GM20000 (cell line): ENCODE measurements at regions not wholly inside any gene's neighbourhood (a gene's known extent, or its start where the extent isn't known, plus 50 kb on each side); places are given as distances from the start of the nearest gene placed in this dataset.

ENCODE experiments used
- DNase-seq: peaks from one replicate; pipeline ENCODE4 v3.0.0; 2012; ENCODE audit warnings: low spot score
- TF ChIP-seq, protein P1 (sequence below): IDR thresholded peaks from 2 replicates; pipeline ENCODE4 v1.5.1; 2012; ENCODE audit warnings: mild to moderate bottlenecking, control low read depth; ENCODE audit errors: extremely low read depth, missing control alignments

DNA sequence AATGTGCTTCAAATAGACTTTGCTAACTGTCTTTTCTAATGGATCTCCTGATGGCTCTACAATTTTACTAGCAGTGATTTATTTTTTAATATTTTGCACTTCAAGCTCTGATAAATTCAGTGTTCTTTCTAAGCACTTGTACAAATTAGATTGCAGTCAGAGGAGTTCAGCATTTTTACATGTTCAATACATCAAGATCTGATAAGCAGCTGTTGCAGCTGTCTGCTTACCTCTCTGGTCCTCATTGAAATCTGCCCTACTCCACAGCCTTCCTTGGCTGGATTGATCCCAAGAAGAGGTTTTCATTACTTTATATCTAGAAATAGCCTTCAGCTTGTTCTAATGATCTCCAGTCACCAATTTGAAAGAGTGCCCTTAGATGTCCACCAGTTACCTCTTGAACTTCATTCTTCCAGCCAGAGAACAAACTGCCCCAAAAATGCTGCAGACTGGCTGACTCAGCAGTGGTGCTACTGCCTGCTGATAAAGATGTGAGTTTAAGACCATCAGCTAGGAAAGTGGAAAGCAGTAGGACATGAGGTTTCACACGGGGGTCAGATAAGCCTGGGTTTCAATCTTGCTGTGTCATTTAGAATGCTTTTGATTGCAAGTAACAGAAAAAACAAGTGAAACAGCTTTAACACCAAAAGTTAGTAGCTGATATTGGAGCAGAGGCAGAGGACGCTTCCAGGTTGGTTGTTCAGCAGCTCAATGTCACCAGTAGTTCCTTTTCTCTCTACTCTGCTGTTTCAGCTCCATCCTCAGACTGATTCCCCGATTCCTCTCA, 350.9 kb upstream of the NPVF start:
- TF ChIP-seq, protein P1, sequence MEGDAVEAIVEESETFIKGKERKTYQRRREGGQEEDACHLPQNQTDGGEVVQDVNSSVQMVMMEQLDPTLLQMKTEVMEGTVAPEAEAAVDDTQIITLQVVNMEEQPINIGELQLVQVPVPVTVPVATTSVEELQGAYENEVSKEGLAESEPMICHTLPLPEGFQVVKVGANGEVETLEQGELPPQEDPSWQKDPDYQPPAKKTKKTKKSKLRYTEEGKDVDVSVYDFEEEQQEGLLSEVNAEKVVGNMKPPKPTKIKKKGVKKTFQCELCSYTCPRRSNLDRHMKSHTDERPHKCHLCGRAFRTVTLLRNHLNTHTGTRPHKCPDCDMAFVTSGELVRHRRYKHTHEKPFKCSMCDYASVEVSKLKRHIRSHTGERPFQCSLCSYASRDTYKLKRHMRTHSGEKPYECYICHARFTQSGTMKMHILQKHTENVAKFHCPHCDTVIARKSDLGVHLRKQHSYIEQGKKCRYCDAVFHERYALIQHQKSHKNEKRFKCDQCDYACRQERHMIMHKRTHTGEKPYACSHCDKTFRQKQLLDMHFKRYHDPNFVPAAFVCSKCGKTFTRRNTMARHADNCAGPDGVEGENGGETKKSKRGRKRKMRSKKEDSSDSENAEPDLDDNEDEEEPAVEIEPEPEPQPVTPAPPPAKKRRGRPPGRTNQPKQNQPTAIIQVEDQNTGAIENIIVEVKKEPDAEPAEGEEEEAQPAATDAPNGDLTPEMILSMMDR = no peak
- DNase-seq = no peak

DNA sequence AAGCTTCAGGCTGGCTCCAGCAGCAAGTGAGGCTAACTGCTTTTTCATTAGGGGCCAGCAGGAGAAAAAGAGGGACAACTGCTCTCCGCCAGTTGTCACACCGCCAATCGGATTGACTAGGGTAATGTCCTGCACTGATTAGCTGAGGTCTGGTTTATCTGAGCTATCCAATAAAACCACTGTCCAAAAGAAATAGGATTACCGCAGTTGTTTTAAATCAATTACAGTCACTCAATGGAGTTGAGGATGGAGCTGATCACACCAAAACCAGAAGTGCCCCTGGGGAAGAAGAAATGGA, 351.4 kb upstream of the NPVF start:
- DNase-seq = no peak
- TF ChIP-seq, protein P1 = no peak

DNA sequence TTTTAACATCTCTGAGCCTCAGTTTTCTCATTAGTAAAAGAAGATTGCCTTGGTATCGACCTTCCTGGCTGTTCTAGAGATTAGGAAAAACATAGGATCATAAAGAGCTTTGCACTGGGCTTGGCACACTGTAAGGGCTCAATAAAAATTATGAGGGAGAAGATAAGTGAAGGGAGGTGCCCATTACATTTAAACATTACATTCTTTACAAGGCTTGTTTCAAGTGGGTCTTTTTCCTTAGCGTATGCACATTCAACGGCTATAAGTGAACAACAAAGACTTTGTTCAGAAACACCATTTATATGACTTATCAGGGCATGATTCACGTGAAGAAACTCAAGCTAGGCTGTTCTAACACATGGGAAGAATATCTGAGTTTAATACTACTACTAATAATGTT, 351.9 kb upstream of the NPVF start:
- TF ChIP-seq, protein P1 = no peak
- no peak for DNase-seq

DNA sequence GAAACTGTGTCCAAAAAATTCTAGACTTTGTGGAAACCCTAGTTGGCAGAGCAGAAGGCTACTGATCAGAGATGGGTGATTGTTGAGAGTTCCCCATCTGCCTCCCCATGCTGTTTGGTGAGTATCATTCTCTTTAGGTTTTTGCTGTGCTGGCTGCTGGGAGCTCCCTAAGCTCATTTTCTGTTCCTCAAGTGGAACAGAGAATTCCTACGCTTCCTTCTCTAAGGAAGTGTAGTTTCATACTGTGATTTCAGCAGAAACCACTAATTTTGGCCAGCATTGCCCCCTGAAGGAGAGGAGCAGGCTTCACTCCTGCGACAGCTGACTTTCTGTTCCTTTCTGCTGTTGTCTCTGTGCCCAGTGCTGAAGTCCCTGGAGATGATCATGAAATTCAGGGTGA, 355.3 kb upstream of the NPVF start:
- DNase-seq = no peak
- TF ChIP-seq, protein P1 = no peak

DNA sequence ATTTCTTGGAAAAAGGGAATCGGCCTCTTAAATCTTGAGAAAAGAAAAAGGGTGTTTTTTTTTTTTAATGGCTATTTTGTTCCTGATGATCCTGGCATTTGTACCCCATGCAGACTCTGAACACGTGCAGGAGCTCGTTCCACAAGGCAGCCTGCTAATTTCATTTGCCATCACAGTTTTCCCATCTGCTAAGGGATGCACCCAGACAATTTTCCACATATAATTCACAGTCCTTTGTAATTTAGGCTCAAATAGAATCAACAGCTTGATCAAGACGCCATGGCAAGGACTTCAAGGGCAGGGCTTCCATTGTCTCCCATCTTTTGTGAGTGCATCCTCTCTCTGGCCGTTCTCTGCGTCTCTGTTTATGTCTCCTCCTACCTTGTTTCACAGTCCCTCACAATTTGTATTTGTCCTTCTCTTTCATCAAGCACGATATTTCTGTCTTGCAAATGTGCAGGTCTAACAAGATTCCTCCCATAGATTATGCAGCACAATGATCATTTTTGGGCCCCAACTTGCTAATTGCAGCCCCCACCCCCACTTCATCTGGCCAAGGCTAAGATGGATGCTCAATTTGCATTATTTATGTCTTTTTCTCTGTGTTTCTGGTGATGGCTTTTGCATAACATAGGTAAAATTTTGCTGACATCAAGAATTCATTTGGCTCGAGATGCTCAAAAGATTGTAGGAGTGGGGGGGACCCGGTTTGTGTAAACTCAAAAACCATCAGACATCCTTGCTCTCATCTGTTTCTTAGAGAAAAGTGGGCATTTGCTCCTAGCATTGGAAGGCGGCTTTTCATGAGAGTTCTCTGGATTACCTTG, 356.0 kb upstream of the NPVF start:
- TF ChIP-seq, protein P1 = no peak
- DNase-seq = no peak

DNA sequence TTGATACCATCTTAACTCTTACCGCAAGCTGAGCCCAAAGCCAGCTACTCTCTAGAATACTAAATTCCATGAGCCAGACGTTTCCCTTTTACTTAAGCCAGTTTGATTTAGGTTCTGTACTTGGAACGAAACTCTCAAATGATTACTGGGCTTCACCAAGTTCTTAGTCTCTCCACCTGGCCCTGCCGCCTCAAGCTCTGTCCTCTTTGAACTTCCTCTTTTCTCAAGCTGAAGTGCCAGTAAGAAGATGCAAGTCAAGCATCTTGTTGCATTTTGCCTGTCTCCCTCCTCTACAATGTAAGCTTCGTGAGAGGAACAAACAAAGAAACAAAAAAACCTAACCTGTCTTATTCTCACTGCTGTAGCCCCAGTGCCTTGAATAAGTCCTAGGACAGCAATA, 358.2 kb upstream of the NPVF start:
- DNase-seq = no peak
- TF ChIP-seq, protein P1 = no peak

DNA sequence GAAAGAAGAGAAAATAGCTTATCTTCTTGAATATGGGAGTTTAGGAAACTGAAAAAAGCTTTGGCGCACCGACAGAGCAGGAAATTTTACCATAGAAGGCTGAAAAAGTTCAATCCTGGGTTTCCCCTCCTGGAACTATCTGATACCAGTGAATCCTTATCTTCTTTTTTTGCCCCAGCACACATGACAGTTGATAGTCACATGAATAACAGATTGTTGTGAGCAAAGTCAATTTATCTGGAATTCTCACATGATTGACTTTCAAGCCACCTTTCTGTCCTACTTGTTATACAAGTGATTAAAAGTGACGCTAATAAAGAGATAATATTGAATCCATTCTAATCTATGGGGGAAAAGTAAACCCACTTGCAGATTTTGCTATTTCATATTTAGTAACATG, 365.8 kb upstream of the NPVF start:
- TF ChIP-seq, protein P1 = no peak
- no peak for DNase-seq
